Testis (tissue), 2 donors: ENCODE measurements at regions not wholly inside any gene's neighbourhood (a gene's known extent, or its start where the extent isn't known, plus 50 kb on each side); places are given as distances from the start of the nearest gene placed in this dataset.

Experiments
- POLR2A ChIP-seq: fragments of 450-650 bp; IDR thresholded peaks from one replicate; pipeline ENCODE4 v1.6.1; 2017; ENCODE audit warnings: antibody characterized with exemption, mild to moderate bottlenecking, moderate library complexity
- TF ChIP-seq, protein P1 (sequence below), 3 experiments: fragments of 450-650 bp in 2 of 3; fragments of 200-600 bp in 1 of 3; sonication (generic) in 1 of 3; IDR thresholded peaks; one replicate each; pipeline ENCODE4 v1.5.1; 2016 to 2019; ENCODE audit warnings: antibody characterized with exemption in 3 of 3, mild to moderate bottlenecking in 2 of 3, moderate library complexity in 1 of 3

DNA sequence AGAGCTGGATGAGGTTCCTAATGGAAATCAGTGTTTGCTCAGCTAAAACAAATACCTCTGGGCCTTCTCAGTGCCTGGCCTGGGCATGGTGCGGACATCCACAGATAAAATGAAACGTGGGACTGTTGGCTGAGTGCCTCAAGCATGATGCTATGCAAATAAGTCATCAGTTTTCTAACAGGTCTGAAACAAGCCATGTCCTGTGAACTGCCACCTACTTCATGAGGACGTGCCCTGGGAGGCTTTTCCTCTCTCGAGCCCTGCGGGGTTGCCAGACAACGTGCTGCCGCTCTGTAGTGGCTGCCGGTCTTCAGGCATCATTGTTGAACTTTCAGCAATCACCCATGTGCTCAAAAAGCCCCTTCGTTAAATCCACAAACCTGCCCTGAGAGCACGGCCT is 240.4 kb upstream of the IRX2 start:
- TF ChIP-seq, protein P1, sequence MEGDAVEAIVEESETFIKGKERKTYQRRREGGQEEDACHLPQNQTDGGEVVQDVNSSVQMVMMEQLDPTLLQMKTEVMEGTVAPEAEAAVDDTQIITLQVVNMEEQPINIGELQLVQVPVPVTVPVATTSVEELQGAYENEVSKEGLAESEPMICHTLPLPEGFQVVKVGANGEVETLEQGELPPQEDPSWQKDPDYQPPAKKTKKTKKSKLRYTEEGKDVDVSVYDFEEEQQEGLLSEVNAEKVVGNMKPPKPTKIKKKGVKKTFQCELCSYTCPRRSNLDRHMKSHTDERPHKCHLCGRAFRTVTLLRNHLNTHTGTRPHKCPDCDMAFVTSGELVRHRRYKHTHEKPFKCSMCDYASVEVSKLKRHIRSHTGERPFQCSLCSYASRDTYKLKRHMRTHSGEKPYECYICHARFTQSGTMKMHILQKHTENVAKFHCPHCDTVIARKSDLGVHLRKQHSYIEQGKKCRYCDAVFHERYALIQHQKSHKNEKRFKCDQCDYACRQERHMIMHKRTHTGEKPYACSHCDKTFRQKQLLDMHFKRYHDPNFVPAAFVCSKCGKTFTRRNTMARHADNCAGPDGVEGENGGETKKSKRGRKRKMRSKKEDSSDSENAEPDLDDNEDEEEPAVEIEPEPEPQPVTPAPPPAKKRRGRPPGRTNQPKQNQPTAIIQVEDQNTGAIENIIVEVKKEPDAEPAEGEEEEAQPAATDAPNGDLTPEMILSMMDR (IDR thresholded peaks at IDR 0.05) = no peak
- TF ChIP-seq POLR2A = no peak
